CD14-positive monocyte (primary cell): ENCODE measurements at regions not wholly inside any gene's neighbourhood (a gene's known extent, or its start where the extent isn't known, plus 50 kb on each side); places are given as distances from the start of the nearest gene placed in this dataset.

Experiments used
- DNase-seq, 3 donors: peaks; one replicate each; pipeline ENCODE4 v3.0.0-alpha.2; 2011 to 2022
- H2AFZ ChIP-seq: 2 replicates; pipeline ENCODE4 v1.6.0; 2012; ENCODE audit warnings: mild to moderate bottlenecking, low read depth, low read length, inconsistent platforms; ENCODE audit not compliant: insufficient read depth, poor library complexity, severe bottlenecking
- H3K27ac ChIP-seq, 2 donors: 1 replicate in 1 of 2; 2 replicates in 1 of 2; pipeline ENCODE4 v1.5.1; 2012 to 2013; ENCODE audit warnings: low read length in 2 of 2, control low read depth in 1 of 2, inconsistent platforms in 1 of 2, low read depth in 1 of 2, mild to moderate bottlenecking in 1 of 2
- H3K27me3 ChIP-seq, 2 donors: one replicate each; pipeline versions ENCODE4 v1.6.0 to v1.6.1; 2011 to 2013; ENCODE audit warnings: low read length in 2 of 2; ENCODE audit not compliant: control insufficient read depth in 2 of 2, insufficient read depth in 2 of 2
- H3K36me3 ChIP-seq, 2 donors: replicated peaks in 1 of 2; 1 replicate in 1 of 2; 2 replicates in 1 of 2; pipeline versions ENCODE4 v1.5.1 to v1.6.1; 2012 to 2013; ENCODE audit warnings: low read length in 2 of 2, control low read depth in 1 of 2, inconsistent platforms in 1 of 2, mild to moderate bottlenecking in 1 of 2; ENCODE audit not compliant: insufficient read depth in 2 of 2, control insufficient read depth in 1 of 2
- H3K4me1 ChIP-seq, 2 donors: 1 replicate in 1 of 2; 2 replicates in 1 of 2; pipeline versions ENCODE4 v1.5.1 to v1.6.1; 2012 to 2013; ENCODE audit warnings: low read length in 2 of 2, control low read depth in 1 of 2, inconsistent platforms in 1 of 2, mild to moderate bottlenecking in 1 of 2, moderate library complexity in 1 of 2; ENCODE audit not compliant: insufficient read depth in 2 of 2, control insufficient read depth in 1 of 2
- H3K4me2 ChIP-seq: replicated peaks from 2 replicates; pipeline ENCODE3; 2012; ENCODE audit warnings: low read length, moderate library complexity, mild to moderate bottlenecking; ENCODE audit not compliant: poor library complexity, severe bottlenecking; ENCODE audit errors: extremely low read depth
- H3K4me3 ChIP-seq, 3 experiments: fragments of 200-600 bp in 1 of 3; sonication (generic) in 1 of 3; replicated peaks in 1 of 3; 1 replicate in 2 of 3; 2 replicates in 1 of 3; pipeline ENCODE4 v1.5.1; 2011 to 2013; ENCODE audit warnings: low read length in 3 of 3, mild to moderate bottlenecking in 3 of 3, control low read depth in 2 of 3, low read depth in 2 of 3, inconsistent platforms in 1 of 3, moderate library complexity in 1 of 3
- H3K79me2 ChIP-seq: 2 replicates; pipeline ENCODE4 v1.6.0; 2012; ENCODE audit warnings: mild to moderate bottlenecking, control low read depth, inconsistent platforms, low read length, moderate library complexity; ENCODE audit not compliant: insufficient read depth
- H3K9ac ChIP-seq: 2 replicates; pipeline ENCODE4 v1.6.0; 2017; ENCODE audit warnings: low read length, mild to moderate bottlenecking; ENCODE audit not compliant: insufficient read depth, poor library complexity, severe bottlenecking
- H3K9me3 ChIP-seq, 2 donors: replicated peaks in 1 of 2; 1 replicate in 1 of 2; 2 replicates in 1 of 2; pipeline versions ENCODE4 v1.5.1 to v1.6.1; 2012 to 2013; ENCODE audit warnings: low read length in 2 of 2, control low read depth in 1 of 2; ENCODE audit not compliant: control insufficient read depth in 1 of 2, insufficient read depth in 1 of 2
- H4K20me1 ChIP-seq: 2 replicates; pipeline ENCODE4 v1.6.0; 2012; ENCODE audit warnings: mild to moderate bottlenecking, low read length, control low read depth, moderate library complexity; ENCODE audit not compliant: insufficient read depth
- H3K27ac Mint-ChIP-seq, 7 donors: one replicate each; pipeline ENCODE4 v1.8.0; 2020; ENCODE audit warnings: mild to moderate bottlenecking in 7 of 7, mixed read lengths in 7 of 7, moderate library complexity in 6 of 7, inconsistent platforms in 2 of 7
- H3K27me3 Mint-ChIP-seq, 3 donors: one replicate each; pipeline ENCODE4 v1.8.0; 2021 to 2022; ENCODE audit warnings: low read depth in 3 of 3, mild to moderate bottlenecking in 3 of 3, mixed read lengths in 3 of 3, moderate library complexity in 3 of 3, inconsistent platforms in 1 of 3
- H3K36me3 Mint-ChIP-seq, 2 donors: one replicate each; pipeline ENCODE4 v1.8.0; 2020; ENCODE audit warnings: mixed read lengths in 2 of 2, inconsistent platforms in 1 of 2, mild to moderate bottlenecking in 1 of 2
- H3K4me1 Mint-ChIP-seq: one replicate; pipeline ENCODE4 v1.8.0; 2020; ENCODE audit warnings: mild to moderate bottlenecking, mixed read lengths
- H3K4me3 Mint-ChIP-seq, 2 donors: one replicate each; pipeline ENCODE4 v1.8.0; 2020; ENCODE audit warnings: mild to moderate bottlenecking in 2 of 2, mixed read lengths in 2 of 2, moderate library complexity in 1 of 2
- H3K9me3 Mint-ChIP-seq, 7 donors: one replicate each; pipeline ENCODE4 v1.8.0; 2020 to 2022; ENCODE audit warnings: mixed read lengths in 7 of 7, mild to moderate bottlenecking in 6 of 7, moderate library complexity in 6 of 7, inconsistent platforms in 2 of 7
- WGBS: methylation state at CpG from one replicate; pipeline ENCODE4 v1.1.5; 2013; ENCODE audit warnings: missing lambda C conversion rate; ENCODE audit not compliant: insufficient coverage; 5-methylcytosine and 5-hydroxymethylcytosine counted together
- intact Hi-C, 2 donors: fragments of 100-400 bp; cut with micrococcal nuclease; formaldehyde crosslinking; loops; one replicate each; pipeline versions ENCODE4 v1.15.0 to v1.15.1; 2023
- TF ChIP-seq, protein P1 (sequence below): fragments of 200-600 bp; IDR thresholded peaks from one replicate; pipeline ENCODE4 v1.8.0; 2022; ENCODE audit warnings: antibody characterized with exemption, mild to moderate bottlenecking

DNA sequence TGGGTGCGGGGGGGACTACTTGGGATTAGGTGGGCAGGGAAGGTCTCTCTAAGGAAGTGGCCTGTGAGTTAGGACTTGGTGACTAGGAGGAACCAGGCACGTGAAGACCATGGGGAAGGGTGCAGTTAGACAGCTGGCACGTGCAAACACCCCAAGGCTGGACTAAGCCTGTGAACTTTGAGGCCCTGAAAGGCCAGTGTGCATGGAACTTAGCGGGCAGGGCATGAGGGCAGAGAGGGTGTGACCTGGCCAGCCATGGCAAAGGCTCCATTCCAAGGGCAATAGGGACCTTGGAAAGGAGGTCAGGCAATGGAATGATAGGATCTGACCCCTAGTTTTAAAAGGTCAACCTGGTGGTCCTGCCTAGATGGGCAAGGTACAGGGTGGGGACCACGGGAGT, 158.4 kb upstream of the PCBD1 start:
- Histone ChIP-seq H3K36me3 (no peaks in the 10 kb centered on the region), H3K9me3 (no peaks in the 10 kb centered on the region), H4K20me1 (no peaks in the 10 kb centered on the region), H3K27me3 (no peaks in the 10 kb centered on the region), H3K4me1 (peaks cover 6 to 11% of the 10 kb centered on the region in 2 donors), H3K4me3 (no peak overlapping the region), H3K4me2 (no peak overlapping the region), H3K9ac (no peak overlapping the region), H2AFZ (no peak overlapping the region), H3K27ac (no peak overlapping the region), H3K79me2 (no peaks in the 10 kb centered on the region)
- H3K4me1 Mint-ChIP-seq = peaks cover 14% of the 10 kb centered on the region
- intact Hi-C loops = no loop called here
- H3K27me3 Mint-ChIP-seq = peaks cover 0 to 2% (median 2%) of the 10 kb centered on the region in 3 donors
- H3K36me3 Mint-ChIP-seq = no peaks in the 10 kb centered on the region
- H3K9me3 Mint-ChIP-seq = peaks cover 0 to 2% (median 0%) of the 10 kb centered on the region in 7 donors
- DNase-seq = no peak
- no peak overlapping the region for H3K27ac Mint-ChIP-seq
- TF ChIP-seq, protein P1, sequence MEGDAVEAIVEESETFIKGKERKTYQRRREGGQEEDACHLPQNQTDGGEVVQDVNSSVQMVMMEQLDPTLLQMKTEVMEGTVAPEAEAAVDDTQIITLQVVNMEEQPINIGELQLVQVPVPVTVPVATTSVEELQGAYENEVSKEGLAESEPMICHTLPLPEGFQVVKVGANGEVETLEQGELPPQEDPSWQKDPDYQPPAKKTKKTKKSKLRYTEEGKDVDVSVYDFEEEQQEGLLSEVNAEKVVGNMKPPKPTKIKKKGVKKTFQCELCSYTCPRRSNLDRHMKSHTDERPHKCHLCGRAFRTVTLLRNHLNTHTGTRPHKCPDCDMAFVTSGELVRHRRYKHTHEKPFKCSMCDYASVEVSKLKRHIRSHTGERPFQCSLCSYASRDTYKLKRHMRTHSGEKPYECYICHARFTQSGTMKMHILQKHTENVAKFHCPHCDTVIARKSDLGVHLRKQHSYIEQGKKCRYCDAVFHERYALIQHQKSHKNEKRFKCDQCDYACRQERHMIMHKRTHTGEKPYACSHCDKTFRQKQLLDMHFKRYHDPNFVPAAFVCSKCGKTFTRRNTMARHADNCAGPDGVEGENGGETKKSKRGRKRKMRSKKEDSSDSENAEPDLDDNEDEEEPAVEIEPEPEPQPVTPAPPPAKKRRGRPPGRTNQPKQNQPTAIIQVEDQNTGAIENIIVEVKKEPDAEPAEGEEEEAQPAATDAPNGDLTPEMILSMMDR = no peak
- H3K4me3 Mint-ChIP-seq = no peak overlapping the region
- WGBS = 60% methylated on average over 5 of the region's 5 CpGs

DNA sequence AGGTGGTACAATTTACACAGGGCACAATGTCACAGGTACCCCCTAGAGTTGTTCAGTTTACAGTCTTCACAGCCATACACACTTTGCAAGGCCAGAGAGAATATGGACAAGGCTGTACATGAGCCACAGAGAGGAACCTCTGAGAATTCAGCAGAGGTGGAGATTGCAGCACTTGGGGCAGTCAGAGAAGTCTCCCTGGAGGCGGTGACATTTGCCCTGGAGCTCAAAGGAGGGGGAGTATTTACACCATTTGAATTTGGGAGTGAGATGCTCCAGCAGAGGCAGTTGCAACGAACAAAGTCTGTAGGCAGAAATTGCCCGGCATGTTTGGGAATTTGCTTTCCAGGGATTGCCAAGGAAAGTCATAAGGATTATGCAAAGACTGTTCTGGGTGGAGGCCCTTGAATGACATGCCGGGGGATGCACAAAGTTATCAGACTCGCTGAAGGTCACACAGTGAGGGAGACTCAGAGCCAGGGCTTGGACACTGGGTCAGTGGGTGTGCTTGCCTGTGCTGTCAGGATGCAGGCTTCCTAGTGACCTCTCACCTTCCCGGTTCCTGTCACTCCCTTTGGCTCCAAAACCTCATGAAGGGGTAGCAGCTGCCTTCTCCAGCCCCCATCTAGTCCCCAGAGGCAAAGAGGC, 160.7 kb upstream of the PCBD1 start:
- Mint-ChIP-seq H3K4me3 (no peak overlapping the region), H3K27me3 (peaks cover 0 to 2% (median 2%) of the 10 kb centered on the region in 3 donors), H3K9me3 (peaks cover 0 to 2% (median 0%) of the 10 kb centered on the region in 7 donors), H3K36me3 (no peaks in the 10 kb centered on the region), H3K27ac (no peak overlapping the region), H3K4me1 (peaks cover 14% of the 10 kb centered on the region)
- Histone ChIP-seq H3K9me3 (no peaks in the 10 kb centered on the region), H3K4me1 (peaks cover 6 to 11% of the 10 kb centered on the region in 2 donors), H3K36me3 (no peaks in the 10 kb centered on the region), H3K9ac (no peak overlapping the region), H2AFZ (no peak overlapping the region), H3K4me2 (no peak overlapping the region), H4K20me1 (no peaks in the 10 kb centered on the region), H3K27me3 (no peaks in the 10 kb centered on the region), H3K79me2 (no peaks in the 10 kb centered on the region), H3K27ac (no peak overlapping the region), H3K4me3 (no peak overlapping the region)
- 93% methylated on average over 5 of the region's 6 CpGs for WGBS
- TF ChIP-seq, protein P1 = no peak
- intact Hi-C loops = no loop called here
- DNase-seq = no peak
